ENCODE measurements at regions not wholly inside any gene's neighbourhood (a gene's known extent, or its start where the extent isn't known, plus 50 kb on each side); places are given as distances from the start of the nearest gene placed in this dataset.

DNA sequence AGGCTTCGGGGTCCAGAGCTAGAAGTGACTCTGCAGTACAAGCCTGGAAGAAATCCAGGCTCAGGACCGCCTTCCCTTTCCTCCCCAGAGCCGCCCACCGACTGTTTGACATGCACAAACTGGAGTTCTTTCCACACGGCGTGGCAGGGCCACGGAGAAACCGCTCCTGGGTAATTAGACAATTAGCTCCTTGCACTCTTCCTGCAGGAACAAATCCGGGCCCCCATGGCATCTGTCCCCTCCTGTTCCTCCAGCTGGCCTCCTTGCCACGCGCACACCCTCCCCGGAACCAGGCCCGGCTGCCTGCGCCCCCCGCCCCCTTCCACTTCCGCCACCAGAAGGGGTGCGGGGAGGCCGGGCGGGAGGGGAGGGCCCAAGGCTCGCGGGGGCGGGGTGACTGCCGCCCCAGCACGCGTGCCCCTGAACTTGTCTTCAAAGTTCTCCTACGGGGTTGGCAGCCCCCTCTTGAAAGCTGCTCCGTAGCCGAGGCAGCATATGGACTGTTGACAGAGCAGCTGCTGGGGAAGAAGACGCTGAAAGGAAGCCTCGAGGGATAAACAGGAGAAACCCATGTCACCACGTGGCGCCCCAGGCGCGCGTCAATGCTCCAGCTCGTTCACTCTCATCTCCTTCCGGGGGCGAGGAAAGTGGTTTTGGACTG lies 74.3 kb downstream of the SEC61B start:
- TF ChIP-seq, protein P1, sequence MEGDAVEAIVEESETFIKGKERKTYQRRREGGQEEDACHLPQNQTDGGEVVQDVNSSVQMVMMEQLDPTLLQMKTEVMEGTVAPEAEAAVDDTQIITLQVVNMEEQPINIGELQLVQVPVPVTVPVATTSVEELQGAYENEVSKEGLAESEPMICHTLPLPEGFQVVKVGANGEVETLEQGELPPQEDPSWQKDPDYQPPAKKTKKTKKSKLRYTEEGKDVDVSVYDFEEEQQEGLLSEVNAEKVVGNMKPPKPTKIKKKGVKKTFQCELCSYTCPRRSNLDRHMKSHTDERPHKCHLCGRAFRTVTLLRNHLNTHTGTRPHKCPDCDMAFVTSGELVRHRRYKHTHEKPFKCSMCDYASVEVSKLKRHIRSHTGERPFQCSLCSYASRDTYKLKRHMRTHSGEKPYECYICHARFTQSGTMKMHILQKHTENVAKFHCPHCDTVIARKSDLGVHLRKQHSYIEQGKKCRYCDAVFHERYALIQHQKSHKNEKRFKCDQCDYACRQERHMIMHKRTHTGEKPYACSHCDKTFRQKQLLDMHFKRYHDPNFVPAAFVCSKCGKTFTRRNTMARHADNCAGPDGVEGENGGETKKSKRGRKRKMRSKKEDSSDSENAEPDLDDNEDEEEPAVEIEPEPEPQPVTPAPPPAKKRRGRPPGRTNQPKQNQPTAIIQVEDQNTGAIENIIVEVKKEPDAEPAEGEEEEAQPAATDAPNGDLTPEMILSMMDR (IDR thresholded peaks at IDR 0.05; ENCODE audit: low read depth, low read length), result no peak
- DNase-seq, result peak; percentile 61
- Histone ChIP-seq H3K27me3 (no peaks in the 10 kb centered on the region), H3K4me3 (ENCODE audit: low read depth, low read length) (peak overlapping the region; percentile 35), H3K36me3 (no peaks in the 10 kb centered on the region), H3K9me3 (no peaks in the 10 kb centered on the region; the same call in 1 of the 2 replicates), H3K4me1 (peaks cover 18% of the 10 kb centered on the region; the same call in 1 of the 2 replicates)

DNA sequence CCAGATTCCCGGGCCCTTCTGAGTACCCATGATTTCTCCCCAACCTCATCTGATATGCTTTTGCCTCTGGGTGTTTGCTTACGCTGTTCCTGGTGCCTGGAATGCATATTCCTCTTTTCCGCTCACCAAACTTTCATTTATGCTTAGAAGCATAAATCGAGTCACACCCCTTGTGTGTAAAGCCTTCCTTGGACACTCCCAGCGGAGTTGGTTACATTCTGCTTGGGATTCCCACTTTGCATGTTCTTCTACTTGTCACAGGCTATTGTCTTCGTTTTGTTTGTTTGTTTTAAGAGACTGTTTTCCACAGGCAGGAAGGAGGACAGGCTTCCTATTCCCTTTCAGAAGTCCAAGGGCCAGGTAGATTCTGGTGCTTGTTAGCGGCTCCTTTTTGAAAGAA lies 76.5 kb downstream of the SEC61B start:
- Histone ChIP-seq H3K27me3 (no peaks in the 10 kb centered on the region), H3K4me3 (ENCODE audit: low read depth, low read length) (no peak overlapping the region), H3K4me1 (peaks cover 18% of the 10 kb centered on the region; the same call in 1 of the 2 replicates), H3K36me3 (no peaks in the 10 kb centered on the region), H3K9me3 (no peaks in the 10 kb centered on the region; the same call in none of the 2 replicates)
- TF ChIP-seq, protein P1 (IDR thresholded peaks at IDR 0.05; ENCODE audit: low read depth, low read length), result no peak
- no peak for DNase-seq

DNA sequence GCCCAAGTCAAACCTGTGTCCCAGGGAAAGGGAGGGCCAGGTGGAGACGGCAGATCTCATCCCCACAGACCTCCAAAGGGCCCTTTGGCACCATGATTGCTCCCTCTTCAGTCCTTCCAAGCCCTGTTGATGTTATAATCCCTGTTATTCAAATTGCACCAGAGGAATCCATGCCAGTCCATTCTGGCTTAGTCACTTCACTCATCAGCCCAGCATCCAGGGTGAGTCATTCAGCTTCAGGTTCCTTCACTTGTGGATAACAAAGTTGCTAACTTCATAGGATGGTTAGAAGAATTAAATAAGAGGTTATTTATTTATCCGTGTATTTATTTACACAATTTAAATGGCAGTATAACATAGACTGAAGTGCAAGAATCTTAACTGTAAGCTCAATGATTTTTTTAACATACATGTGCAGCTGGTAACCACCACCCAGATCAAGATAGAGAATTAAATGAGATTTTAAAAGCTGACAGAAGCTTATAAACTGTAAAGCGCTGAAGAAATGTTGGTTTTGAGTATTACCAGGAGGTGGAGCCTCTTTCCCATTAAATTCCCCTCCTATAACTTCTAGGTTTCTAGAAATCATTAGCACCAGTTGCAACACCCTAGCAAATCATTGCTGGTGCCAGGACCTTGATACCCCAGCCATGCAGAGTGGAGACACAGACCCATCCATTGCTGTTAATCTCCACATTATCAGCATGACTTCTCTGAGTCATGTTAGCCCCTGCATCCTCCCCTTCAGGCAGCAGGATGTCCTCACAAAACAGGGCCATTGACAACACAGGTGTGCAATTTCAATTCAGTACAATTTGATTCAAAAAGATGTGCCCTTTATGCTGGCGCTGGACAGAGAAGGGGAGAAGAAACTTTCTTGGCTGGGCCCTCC lies 77.4 kb downstream of the SEC61B start:
- H3K9me3 ChIP-seq, result no peaks in the 10 kb centered on the region; the same call in none of the 2 replicates
- H3K27me3 ChIP-seq, result no peaks in the 10 kb centered on the region
- H3K4me3 ChIP-seq (ENCODE audit: low read depth, low read length), result no peak overlapping the region
- DNase-seq, result no peak
- TF ChIP-seq, protein P1 (IDR thresholded peaks at IDR 0.05; ENCODE audit: low read depth, low read length), result peak; percentile 50
- H3K4me1 ChIP-seq, result peaks cover 18% of the 10 kb centered on the region; the same call in 1 of the 2 replicates
- no peaks in the 10 kb centered on the region for H3K36me3 ChIP-seq

DNA sequence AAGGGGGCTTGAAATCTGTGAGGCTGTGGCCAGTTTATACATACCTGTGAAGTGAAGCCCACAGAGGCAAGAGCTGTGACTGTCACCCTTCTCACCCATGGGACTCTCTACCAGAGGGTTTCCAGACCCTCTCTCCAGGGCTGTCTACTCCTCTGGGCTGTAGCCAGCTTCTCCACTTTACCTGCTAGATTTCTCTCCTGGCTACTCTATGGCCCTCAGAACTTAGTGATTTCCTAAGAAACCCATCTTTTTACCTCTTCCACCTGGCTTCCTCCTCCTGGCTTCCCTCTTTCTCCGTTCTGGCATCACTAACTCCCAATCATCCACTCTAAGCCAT lies 78.0 kb downstream of the SEC61B start:
- DNase-seq, result no peak
- Histone ChIP-seq H3K9me3 (no peaks in the 10 kb centered on the region; the same call in none of the 2 replicates), H3K27me3 (no peaks in the 10 kb centered on the region), H3K4me1 (peaks cover 18% of the 10 kb centered on the region; the same call in 1 of the 2 replicates), H3K4me3 (ENCODE audit: low read depth, low read length) (no peak overlapping the region), H3K36me3 (no peaks in the 10 kb centered on the region)
- TF ChIP-seq, protein P1 (IDR thresholded peaks at IDR 0.05; ENCODE audit: low read depth, low read length), result no peak

DNA sequence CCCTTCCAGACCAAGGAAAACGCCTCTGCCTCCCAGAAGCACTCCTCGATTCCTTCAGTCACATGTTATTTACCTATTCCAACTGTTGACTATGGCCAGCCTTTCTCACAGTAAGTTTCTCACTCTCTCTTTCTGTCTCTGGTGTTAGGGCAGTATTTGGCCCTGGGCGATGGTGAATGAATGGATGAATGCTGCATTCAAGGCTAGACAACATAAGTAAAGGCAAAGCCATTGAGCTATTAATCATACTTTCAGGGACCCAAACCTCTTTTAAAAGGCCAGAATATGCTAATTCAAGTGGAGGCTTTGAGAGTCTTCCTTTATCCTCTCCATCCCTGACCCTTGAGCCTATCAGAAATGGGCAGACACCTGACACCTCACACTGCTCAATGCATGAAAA lies 78.5 kb downstream of the SEC61B start:
- H3K4me3 ChIP-seq (ENCODE audit: low read depth, low read length), result no peak overlapping the region
- no peaks in the 10 kb centered on the region for H3K27me3 ChIP-seq
- TF ChIP-seq, protein P1 (IDR thresholded peaks at IDR 0.05; ENCODE audit: low read depth, low read length), result no peak
- DNase-seq, result no peak
- peaks cover 17% of the 10 kb centered on the region; the same call in 1 of the 2 replicates for H3K4me1 ChIP-seq
- H3K36me3 ChIP-seq, result no peaks in the 10 kb centered on the region
- no peaks in the 10 kb centered on the region; the same call in none of the 2 replicates for H3K9me3 ChIP-seq

All from BE2C (cell line).